Body of pancreas (tissue), 4 donors: ENCODE measurements at regions not wholly inside any gene's neighbourhood (a gene's known extent, or its start where the extent isn't known, plus 50 kb on each side); places are given as distances from the start of the nearest gene placed in this dataset.

ENCODE experiments used
- ATAC-seq: fragments of 150-250 bp; one replicate; pipeline ENCODE4 v1.9.1; 2016
- DNase-seq, 4 donors: peaks; one replicate each; pipeline ENCODE4 v3.0.0-alpha.2; 2019
- H3K27ac ChIP-seq, 4 donors: fragments of 200-600 bp; sonication (generic); 1 replicate in 3 of 4; 2 replicates in 1 of 4; pipeline versions ENCODE4 v1.5.1 to v1.6.1; 2016 to 2019; ENCODE audit warnings: mild to moderate bottlenecking in 1 of 4, mixed read lengths in 1 of 4, moderate library complexity in 1 of 4
- H3K27me3 ChIP-seq, 2 donors: fragments of 200-600 bp; sonication (generic); one replicate each; pipeline ENCODE4 v1.6.0; 2016; ENCODE audit warnings: mild to moderate bottlenecking in 1 of 2
- H3K36me3 ChIP-seq, 2 donors: fragments of 200-600 bp; sonication (generic); replicated peaks in 1 of 2; 2 replicates each; pipeline ENCODE4 v1.5.1; 2016; ENCODE audit warnings: low read depth in 2 of 2; ENCODE audit not compliant: insufficient read depth in 1 of 2
- H3K4me1 ChIP-seq: fragments of 200-600 bp; sonication (generic); one replicate; pipeline ENCODE4 v1.6.0; 2016
- H3K4me3 ChIP-seq, 2 donors: fragments of 200-600 bp; sonication (generic); 1 replicate in 1 of 2; 2 replicates in 1 of 2; pipeline ENCODE4 v1.5.1; 2016 to 2019
- H3K9me3 ChIP-seq, 3 donors: fragments of 200-600 bp; sonication (generic); 1 replicate in 2 of 3; 2 replicates in 1 of 3; pipeline ENCODE4 v1.5.1; 2016
- POLR2A ChIP-seq, 3 donors: fragments of 450-650 bp; IDR thresholded peaks; one replicate each; pipeline ENCODE4 v1.6.1; 2016; ENCODE audit warnings: antibody characterized with exemption in 3 of 3, mild to moderate bottlenecking in 2 of 3
- WGBS, 2 donors: methylation state at CpG; one replicate each; pipeline ENCODE4 v1.1.5; 2017; 5-methylcytosine and 5-hydroxymethylcytosine counted together
- intact Hi-C: fragments of 100-400 bp; cut with DNase I; formaldehyde crosslinking; loops from one replicate; pipeline ENCODE4 v1.15.1; 2023
- TF ChIP-seq, protein P1 (sequence below), 7 experiments: fragments of 450-650 bp in 4 of 7; fragments of 200-600 bp in 3 of 7; sonication (generic) in 3 of 7; IDR thresholded peaks; one replicate each; pipeline ENCODE4 v1.5.1; 2016 to 2019; ENCODE audit warnings: antibody characterized with exemption in 7 of 7

DNA sequence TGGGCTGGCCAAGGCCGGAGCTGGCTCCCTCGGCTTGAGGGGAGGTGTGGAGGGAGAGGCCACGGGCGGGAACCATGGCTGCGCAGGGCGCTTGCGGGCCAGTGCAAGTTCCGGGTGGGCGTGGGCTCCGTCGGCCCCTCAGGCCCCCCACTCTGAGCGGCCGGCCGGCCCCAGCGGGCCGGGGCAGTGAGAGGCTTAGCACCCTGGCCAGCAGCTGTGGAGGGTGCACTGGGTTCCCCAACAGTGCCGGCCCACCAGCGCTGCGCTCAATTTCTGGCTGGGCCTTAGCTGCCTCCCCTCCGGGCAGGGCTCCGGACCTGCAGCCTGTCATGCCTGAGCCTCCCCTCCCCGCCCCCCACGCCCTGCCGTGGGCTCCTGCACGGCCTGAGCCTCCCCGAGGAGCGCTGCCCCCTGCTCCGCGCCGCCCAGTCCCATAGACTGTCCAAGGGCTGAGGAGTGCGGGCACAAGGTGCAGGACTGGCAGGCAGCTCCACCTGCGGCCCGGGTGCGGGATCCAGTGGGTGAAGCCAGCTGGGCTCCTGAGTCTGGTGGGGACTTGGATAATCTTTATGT, 184.2 kb downstream of the ATPSCKMT start:
- intact Hi-C loops: no loop called here
- no peak overlapping the region for H3K4me3 ChIP-seq
- WGBS, 2 donors: 88 to 100% methylated on average over 2 to 27 of the region's 34 CpGs
- ATAC-seq (no peak), DNase-seq (no peak)
- TF ChIP-seq POLR2A (IDR thresholded peaks at IDR 0.05): no peak
- TF ChIP-seq, protein P1, sequence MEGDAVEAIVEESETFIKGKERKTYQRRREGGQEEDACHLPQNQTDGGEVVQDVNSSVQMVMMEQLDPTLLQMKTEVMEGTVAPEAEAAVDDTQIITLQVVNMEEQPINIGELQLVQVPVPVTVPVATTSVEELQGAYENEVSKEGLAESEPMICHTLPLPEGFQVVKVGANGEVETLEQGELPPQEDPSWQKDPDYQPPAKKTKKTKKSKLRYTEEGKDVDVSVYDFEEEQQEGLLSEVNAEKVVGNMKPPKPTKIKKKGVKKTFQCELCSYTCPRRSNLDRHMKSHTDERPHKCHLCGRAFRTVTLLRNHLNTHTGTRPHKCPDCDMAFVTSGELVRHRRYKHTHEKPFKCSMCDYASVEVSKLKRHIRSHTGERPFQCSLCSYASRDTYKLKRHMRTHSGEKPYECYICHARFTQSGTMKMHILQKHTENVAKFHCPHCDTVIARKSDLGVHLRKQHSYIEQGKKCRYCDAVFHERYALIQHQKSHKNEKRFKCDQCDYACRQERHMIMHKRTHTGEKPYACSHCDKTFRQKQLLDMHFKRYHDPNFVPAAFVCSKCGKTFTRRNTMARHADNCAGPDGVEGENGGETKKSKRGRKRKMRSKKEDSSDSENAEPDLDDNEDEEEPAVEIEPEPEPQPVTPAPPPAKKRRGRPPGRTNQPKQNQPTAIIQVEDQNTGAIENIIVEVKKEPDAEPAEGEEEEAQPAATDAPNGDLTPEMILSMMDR (IDR thresholded peaks at IDR 0.05): no peak
- H3K36me3 ChIP-seq: no peaks in the 10 kb centered on the region
- no peaks in the 10 kb centered on the region for H3K4me1 ChIP-seq
- no peak overlapping the region for H3K27ac ChIP-seq
- no peaks in the 10 kb centered on the region for H3K27me3 ChIP-seq
- no peaks in the 10 kb centered on the region for H3K9me3 ChIP-seq

DNA sequence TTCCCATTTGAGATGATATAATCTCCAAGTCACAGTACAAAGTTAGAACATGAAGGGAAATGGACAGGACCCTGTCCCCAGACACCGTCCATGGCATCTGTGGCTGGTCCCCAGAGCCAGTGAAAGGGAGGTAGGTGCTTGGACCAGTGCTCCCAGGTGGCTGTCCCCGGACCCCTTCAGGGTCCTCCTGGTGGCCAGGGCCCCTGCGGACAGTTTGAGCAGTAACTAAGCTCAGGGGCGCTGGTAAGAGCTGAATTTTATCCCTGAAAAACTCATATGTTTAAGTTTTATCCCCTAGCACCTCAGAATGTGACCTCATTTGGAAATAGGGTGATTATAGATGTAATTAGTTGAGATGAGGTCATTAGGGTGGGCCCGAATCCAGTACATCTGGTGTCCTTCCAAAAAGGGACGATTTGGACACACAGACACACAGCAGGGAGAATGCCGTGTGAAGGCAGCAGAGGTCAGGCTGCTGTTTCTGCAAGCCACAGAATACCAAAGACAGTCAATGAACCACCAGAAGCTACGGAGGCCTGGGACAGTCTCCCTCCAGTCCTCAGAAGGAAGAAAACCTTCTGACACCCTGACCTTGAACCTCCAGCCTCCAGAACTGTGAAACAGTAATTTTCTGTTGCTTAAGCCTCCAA, 185.0 kb downstream of the ATPSCKMT start:
- Histone ChIP-seq H3K9me3 (no peaks in the 10 kb centered on the region), H3K27ac (no peak overlapping the region), H3K27me3 (no peaks in the 10 kb centered on the region), H3K36me3 (no peaks in the 10 kb centered on the region), H3K4me3 (no peak overlapping the region), H3K4me1 (no peaks in the 10 kb centered on the region)
- intact Hi-C loops: no loop called here
- no peak for TF ChIP-seq POLR2A (IDR thresholded peaks at IDR 0.05)
- TF ChIP-seq, protein P1 (IDR thresholded peaks at IDR 0.05): no peak
- ATAC-seq: no peak
- no peak for DNase-seq
- WGBS, 2 donors: 59 to 60% methylated on average over 8 of the region's 8 CpGs

DNA sequence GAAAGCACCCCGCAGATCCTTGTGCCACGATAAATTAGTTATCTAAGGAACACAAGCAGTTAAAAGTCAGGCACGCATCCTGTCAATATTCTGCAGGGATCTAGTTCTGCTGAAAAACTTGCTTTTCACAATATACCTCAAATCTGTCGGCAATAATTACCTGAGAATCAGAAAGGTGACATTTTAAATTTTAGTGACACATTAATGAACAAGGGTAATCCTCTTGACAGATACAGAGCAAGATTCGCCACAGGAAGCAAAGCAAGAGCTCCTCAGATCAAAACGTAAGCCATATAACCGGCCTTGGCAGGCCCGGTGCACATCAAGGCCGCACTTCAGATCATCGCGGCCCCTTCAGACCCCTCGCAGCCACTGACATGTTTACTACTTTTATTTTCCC, 185.7 kb downstream of the ATPSCKMT start:
- H3K4me3 ChIP-seq: no peak overlapping the region
- no peaks in the 10 kb centered on the region for H3K27me3 ChIP-seq
- intact Hi-C loops: no loop called here
- WGBS, 2 donors: 60 to 64% methylated on average over 12 of the region's 12 CpGs
- DNase-seq (no peak), ATAC-seq (no peak)
- no peaks in the 10 kb centered on the region for H3K36me3 ChIP-seq
- H3K27ac ChIP-seq: no peak overlapping the region
- no peaks in the 10 kb centered on the region for H3K9me3 ChIP-seq
- no peaks in the 10 kb centered on the region for H3K4me1 ChIP-seq
- TF ChIP-seq POLR2A (IDR thresholded peaks at IDR 0.05): no peak
- TF ChIP-seq, protein P1 (IDR thresholded peaks at IDR 0.05): no peak

DNA sequence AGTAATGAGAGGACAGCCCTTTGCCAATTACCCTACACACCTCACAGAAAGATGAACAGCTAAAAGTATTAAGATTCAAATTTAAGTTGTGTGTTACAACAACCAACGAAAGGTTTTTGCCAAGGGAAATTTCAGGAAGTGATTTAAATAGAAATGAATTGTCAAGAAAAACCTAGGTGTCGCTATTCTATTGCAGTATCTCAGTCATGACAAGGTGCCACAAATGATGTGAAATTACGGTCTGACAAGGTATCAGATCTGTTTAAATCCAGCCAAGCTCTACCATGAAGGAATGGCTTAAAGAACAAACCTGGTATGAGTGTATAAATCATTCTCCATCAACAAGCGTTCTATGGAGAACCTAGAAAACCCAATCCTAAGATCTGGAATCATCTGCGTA, 189.7 kb downstream of the ATPSCKMT start:
- no peaks in the 10 kb centered on the region for H3K4me1 ChIP-seq
- no peak overlapping the region for H3K27ac ChIP-seq
- TF ChIP-seq, protein P1 (IDR thresholded peaks at IDR 0.05): no peak
- TF ChIP-seq POLR2A (IDR thresholded peaks at IDR 0.05): no peak
- no peak overlapping the region for H3K4me3 ChIP-seq
- DNase-seq: no peak
- ATAC-seq: no peak
- no peaks in the 10 kb centered on the region for H3K27me3 ChIP-seq
- H3K9me3 ChIP-seq: no peaks in the 10 kb centered on the region
- intact Hi-C loops: no loop called here
- WGBS, 2 donors: 71 to 72% methylated on average over 5 of the region's 5 CpGs
- no peaks in the 10 kb centered on the region for H3K36me3 ChIP-seq

DNA sequence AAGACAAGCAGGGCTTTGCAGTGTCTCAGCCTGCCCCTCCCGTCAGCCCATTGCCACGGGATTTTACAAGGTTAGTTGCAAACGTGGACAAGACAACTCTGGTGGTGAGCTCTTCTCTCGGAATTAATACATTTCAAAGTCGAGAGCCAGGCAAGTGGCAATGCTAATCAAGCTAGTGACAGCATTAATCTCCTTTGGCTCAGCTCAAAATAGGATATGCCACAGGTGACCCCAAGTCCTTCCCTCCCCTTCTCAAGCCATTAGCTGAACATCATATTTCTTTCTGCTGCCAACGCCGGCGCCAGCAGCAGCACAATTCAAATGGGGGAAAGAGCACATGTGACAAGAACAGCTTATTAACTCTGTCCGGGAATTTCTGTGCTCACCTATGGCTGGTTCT, 190.1 kb downstream of the ATPSCKMT start:
- Histone ChIP-seq H3K4me1 (no peaks in the 10 kb centered on the region), H3K36me3 (no peaks in the 10 kb centered on the region), H3K4me3 (no peak overlapping the region), H3K9me3 (no peaks in the 10 kb centered on the region), H3K27ac (no peak overlapping the region), H3K27me3 (no peaks in the 10 kb centered on the region)
- no peak for DNase-seq
- intact Hi-C loops: no loop called here
- no peak for TF ChIP-seq POLR2A (IDR thresholded peaks at IDR 0.05)
- TF ChIP-seq, protein P1 (IDR thresholded peaks at IDR 0.05): no peak
- no peak for ATAC-seq
- WGBS, 2 donors: 20 to 31% methylated on average over 9 of the region's 9 CpGs
